ENCODE measurements at regions not wholly inside any gene's neighbourhood (a gene's known extent, or its start where the extent isn't known, plus 50 kb on each side); places are given as distances from the start of the nearest gene placed in this dataset.
A peak's percentile ranks its signal among the peaks of the same experiment; 100 is the strongest.

- Mint-ChIP-seq H3K9me3 (no peaks in the 10 kb centered on the region), H3K27me3 (ENCODE audit: low read depth, poor library complexity) (no peaks in the 10 kb centered on the region), H3K36me3 (ENCODE audit: low read depth) (no peaks in the 10 kb centered on the region), H3K27ac (no peak overlapping the region), H3K4me1 (peaks cover 18% of the 10 kb centered on the region), H3K4me3 (no peak overlapping the region)
- TF ChIP-seq CTCF (IDR thresholded peaks at IDR 0.05), result no peak
- no peak for DNase-seq
Measured at GRCh38 chr4:137640156-137640837, 108.0 kb upstream of the PCDH18 start.

- H3K4me3 Mint-ChIP-seq, result no peak overlapping the region
- H3K27me3 Mint-ChIP-seq (ENCODE audit: low read depth, poor library complexity), result no peaks in the 10 kb centered on the region
- H3K36me3 Mint-ChIP-seq (ENCODE audit: low read depth), result no peaks in the 10 kb centered on the region
- no peak overlapping the region for H3K27ac Mint-ChIP-seq
- no peak for DNase-seq
- TF ChIP-seq CTCF (IDR thresholded peaks at IDR 0.05), result no peak
- peaks cover 18% of the 10 kb centered on the region for H3K4me1 Mint-ChIP-seq
- no peaks in the 10 kb centered on the region for H3K9me3 Mint-ChIP-seq
Measured at GRCh38 chr4:137638934-137639333, 106.6 kb upstream of the PCDH18 start.

GRCh38 chr4:137635601-137636000 lies 103.3 kb upstream of the PCDH18 start:
- no peaks in the 10 kb centered on the region for H3K4me1 Mint-ChIP-seq
- H3K27ac Mint-ChIP-seq, result no peak overlapping the region
- peaks cover 10% of the 10 kb centered on the region for H3K9me3 Mint-ChIP-seq
- no peak for TF ChIP-seq CTCF (IDR thresholded peaks at IDR 0.05)
- H3K36me3 Mint-ChIP-seq (ENCODE audit: low read depth), result no peaks in the 10 kb centered on the region
- no peak overlapping the region for H3K4me3 Mint-ChIP-seq
- DNase-seq, result no peak
- H3K27me3 Mint-ChIP-seq (ENCODE audit: low read depth, poor library complexity), result no peaks in the 10 kb centered on the region

GRCh38 chr4:137635108-137635507 lies 102.8 kb upstream of the PCDH18 start:
- Mint-ChIP-seq H3K4me1 (no peaks in the 10 kb centered on the region), H3K27ac (no peak overlapping the region), H3K27me3 (ENCODE audit: low read depth, poor library complexity) (no peaks in the 10 kb centered on the region), H3K4me3 (no peak overlapping the region), H3K36me3 (ENCODE audit: low read depth) (no peaks in the 10 kb centered on the region), H3K9me3 (peaks cover 10% of the 10 kb centered on the region)
- no peak for DNase-seq
- no peak for TF ChIP-seq CTCF (IDR thresholded peaks at IDR 0.05)

- Mint-ChIP-seq H3K9me3 (peaks cover 10% of the 10 kb centered on the region), H3K4me1 (no peaks in the 10 kb centered on the region), H3K27ac (peak overlapping the region; percentile 16), H3K36me3 (ENCODE audit: low read depth) (no peaks in the 10 kb centered on the region), H3K4me3 (no peak overlapping the region), H3K27me3 (ENCODE audit: low read depth, poor library complexity) (no peaks in the 10 kb centered on the region)
- TF ChIP-seq CTCF (IDR thresholded peaks at IDR 0.05), result no peak
- no peak for DNase-seq
Measured at GRCh38 chr4:137632842-137633241, 100.5 kb upstream of the PCDH18 start.

GRCh38 chr4:137631605-137632004 lies 99.3 kb upstream of the PCDH18 start:
- no peak for TF ChIP-seq CTCF (IDR thresholded peaks at IDR 0.05)
- no peaks in the 10 kb centered on the region for H3K36me3 Mint-ChIP-seq (ENCODE audit: low read depth)
- H3K4me3 Mint-ChIP-seq, result no peak overlapping the region
- no peaks in the 10 kb centered on the region for H3K27me3 Mint-ChIP-seq (ENCODE audit: low read depth, poor library complexity)
- peaks cover 10% of the 10 kb centered on the region for H3K9me3 Mint-ChIP-seq
- no peak for DNase-seq
- no peak overlapping the region for H3K27ac Mint-ChIP-seq
- H3K4me1 Mint-ChIP-seq, result peaks cover 3% of the 10 kb centered on the region
